K562 (cell line): ENCODE measurements at regions not wholly inside any gene's neighbourhood (a gene's known extent, or its start where the extent isn't known, plus 50 kb on each side); places are given as distances from the start of the nearest gene placed in this dataset.

Source experiments
- ATAC-seq: fragments of 200-7000 bp; cut with Tn5 transposase; 3 replicates; pipeline ENCODE4 v1.9.1; 2020; ENCODE audit warnings: moderate library complexity
- BruUV-seq: library from RNA; stranded (reverse); fragments of 400-500 nt; replicated peaks from 2 replicates; lab custom pipeline; 2021; lab: Mats Ljungman, UMichigan
- CTCF ChIA-PET: fragments of 300-600 bp; formaldehyde crosslinking; extraction: SDS; loops from one replicate; lab custom pipeline; 2021; ENCODE audit warnings: low intra/inter-chr PET ratio; lab: Yijun Ruan, JAX
- POLR2A ChIA-PET: fragments of 300-600, 350-650 bp; sonication (Branson Sonifier 250); formaldehyde crosslinking; extraction: SDS; loops from one replicate; lab custom pipeline; 2021; ENCODE audit warnings: antibody characterized with exemption, inconsistent platforms; lab: Yijun Ruan, JAX
- DNase-seq, 4 experiments: peaks; one replicate each; pipeline versions ENCODE4 v3.0.0 to v3.0.0-alpha.2; 2011 to 2018; ENCODE audit warnings: low spot score in 3 of 4, mixed read lengths in 3 of 4; ENCODE audit errors: extremely low read depth in 1 of 4
- FAIRE-seq: peaks from 2 replicates; lab custom pipeline; 2011; peaks lifted over from hg19 to GRCh38; lab: Jason Lieb, UNC
- H2AFZ ChIP-seq: 2 replicates; pipeline ENCODE4 v1.6.0; 2011; ENCODE audit warnings: low read depth, low read length, control low read depth, inconsistent platforms
- H3K27ac ChIP-seq: fragments of 200-600 bp; 3 replicates; pipeline ENCODE4 v1.8.0; 2011; ENCODE audit warnings: low read depth, mild to moderate bottlenecking, control low read depth, inconsistent platforms, low read length, moderate library complexity, mixed read lengths; ENCODE audit errors: extremely low read depth
- H3K27me3 ChIP-seq, 2 experiments: fragments of 300-600 bp in 1 of 2; 2 replicates in 1 of 2; 3 replicates in 1 of 2; pipeline versions ENCODE4 v1.6.0 to v1.8.0; 2011; ENCODE audit warnings: inconsistent platforms in 2 of 2, low read length in 2 of 2, mild to moderate bottlenecking in 1 of 2, mixed read lengths in 1 of 2, moderate library complexity in 1 of 2; ENCODE audit not compliant: control insufficient read depth in 2 of 2, insufficient read depth in 2 of 2
- H3K36me3 ChIP-seq: fragments of 300-600 bp; 3 replicates; pipeline ENCODE4 v1.8.0; 2011; ENCODE audit warnings: mild to moderate bottlenecking, low read length, inconsistent platforms; ENCODE audit not compliant: control insufficient read depth, insufficient read depth
- H3K4me1 ChIP-seq, 2 experiments: fragments of 200-600 bp in 1 of 2; replicated peaks in 1 of 2; 2 replicates in 1 of 2; 3 replicates in 1 of 2; pipeline versions ENCODE4 v1.5.1 to v1.8.0; 2011; ENCODE audit warnings: inconsistent platforms in 2 of 2, low read length in 2 of 2, mild to moderate bottlenecking in 1 of 2, mixed read lengths in 1 of 2, moderate library complexity in 1 of 2; ENCODE audit not compliant: control insufficient read depth in 2 of 2, insufficient read depth in 2 of 2
- H3K4me2 ChIP-seq: 2 replicates; pipeline ENCODE4 v1.6.1; 2011; ENCODE audit warnings: low read length, control low read depth, inconsistent platforms, mixed read lengths; ENCODE audit not compliant: insufficient read depth
- H3K4me3 ChIP-seq: fragments of 200-600 bp; sonication (generic), shearing (Covaris generic); 2 replicates; pipeline ENCODE4 v1.5.1; 2016; ENCODE audit warnings: control low read depth, inconsistent platforms
- H3K79me2 ChIP-seq: fragments of 200-600 bp; 3 replicates; pipeline ENCODE4 v1.8.0; 2011; ENCODE audit warnings: low read length, inconsistent platforms; ENCODE audit not compliant: control insufficient read depth, insufficient read depth
- H3K9ac ChIP-seq, 2 experiments: 2 replicates each; pipeline versions ENCODE4 v1.6.0 to v1.6.1; 2011; ENCODE audit warnings: low read depth in 2 of 2, low read length in 2 of 2, control low read depth in 1 of 2, inconsistent platforms in 1 of 2, mild to moderate bottlenecking in 1 of 2, mixed read lengths in 1 of 2; ENCODE audit not compliant: insufficient read depth in 1 of 2
- H3K9me1 ChIP-seq: one replicate; pipeline ENCODE4 v1.6.0; 2011; ENCODE audit warnings: inconsistent platforms, mild to moderate bottlenecking, low read length, moderate library complexity; ENCODE audit not compliant: control insufficient read depth, insufficient read depth
- H3K9me3 ChIP-seq: replicated peaks from 2 replicates; pipeline ENCODE4 v1.5.1; 2011; ENCODE audit warnings: low read depth, low read length, inconsistent platforms; ENCODE audit not compliant: control insufficient read depth, insufficient read depth
- H4K20me1 ChIP-seq: replicated peaks from 2 replicates; pipeline ENCODE4 v1.6.1; 2011; ENCODE audit warnings: low read length, inconsistent platforms, mixed read lengths; ENCODE audit not compliant: control insufficient read depth, insufficient read depth
- FOSL1 ChIP-seq: fragments of 200-800 bp; sonication (Bioruptor generic); conservative IDR thresholded peaks from 2 replicates; pipeline ENCODE4 v1.6.1; 2016; ENCODE audit warnings: missing genetic modification characterization, missing compliant biosample characterization
- KDM1A ChIP-seq, 2 experiments: fragments of 450-650 bp; IDR thresholded peaks; 2 replicates each; pipeline ENCODE4 v1.6.1; 2016; ENCODE audit warnings: mild to moderate bottlenecking in 2 of 2
- MYC ChIP-seq, 2 experiments: fragments of 250-450 bp in 1 of 2; sonication (Bioruptor Pico) in 1 of 2; IDR thresholded peaks; 2 replicates each; pipeline versions ENCODE4 v1.5.1 to v1.6.1; 2012 to 2021; ENCODE audit warnings: low read depth in 2 of 2, borderline replicate concordance in 1 of 2, improper control_type of control experiment in 1 of 2, low read length in 1 of 2, mild to moderate bottlenecking in 1 of 2, moderate library complexity in 1 of 2
- NFRKB ChIP-seq: fragments of 450-650 bp; IDR thresholded peaks from 2 replicates; pipeline ENCODE4 v1.6.1; 2016; ENCODE audit warnings: low read depth
- PTRF ChIP-seq: fragments of 450-650 bp; IDR thresholded peaks from 2 replicates; pipeline ENCODE4 v1.6.1; 2016; ENCODE audit warnings: mild to moderate bottlenecking, missing genetic modification characterization, missing compliant biosample characterization
- RB1 ChIP-seq: fragments of 450-650 bp; IDR thresholded peaks from 2 replicates; pipeline ENCODE4 v1.6.1; 2017; ENCODE audit warnings: low read depth, mild to moderate bottlenecking
- RFX1 ChIP-seq: fragments of 450-650 bp; IDR thresholded peaks from 2 replicates; pipeline ENCODE4 v1.6.1; 2016; ENCODE audit warnings: mild to moderate bottlenecking, moderate library complexity
- ZFP91 ChIP-seq: sonication (generic); formaldehyde crosslinking; IDR thresholded peaks from 2 replicates; pipeline ENCODE4 v1.8.0; 2022; ENCODE audit warnings: mild to moderate bottlenecking, missing genetic modification reagents
- ZNF282 ChIP-seq: sonication (generic); formaldehyde crosslinking; IDR thresholded peaks from 2 replicates; pipeline ENCODE4 v1.8.1; 2023; ENCODE audit warnings: missing genetic modification reagents
- ZNF561 ChIP-seq: fragments of 450-650 bp; formaldehyde crosslinking; conservative IDR thresholded peaks from 2 replicates; pipeline ENCODE4 v1.4.0; 2020; ENCODE audit warnings: mild to moderate bottlenecking, moderate library complexity
- ZNF57 ChIP-seq: fragments of 450-650 bp; formaldehyde crosslinking; IDR thresholded peaks from 2 replicates; pipeline ENCODE4 v1.4.0; 2020; ENCODE audit warnings: mild to moderate bottlenecking, moderate library complexity
- ZSCAN32 ChIP-seq: fragments of 450-650 bp; formaldehyde crosslinking; IDR thresholded peaks from 2 replicates; pipeline ENCODE4 v1.4.0; 2020; ENCODE audit warnings: mild to moderate bottlenecking, moderate library complexity
- WGBS: fragments of 100-300 bp; shearing (Covaris generic); methylation state at CpG from one replicate; pipeline ENCODE4 v1.1.6; 2016; ENCODE audit warnings: low coverage, mixed read lengths; ENCODE audit not compliant: insufficient coverage; ENCODE audit errors: missing lambda C conversion rate; 5-methylcytosine and 5-hydroxymethylcytosine counted together
- in situ Hi-C: fragments of 300-500 bp; cut with MboI; formaldehyde crosslinking; loops from 4 replicates; pipeline ENCODE4 v1.15.0; 2018; ENCODE audit warnings: inconsistent platforms, mixed read lengths
- intact Hi-C: fragments of 100-400 bp; cut with micrococcal nuclease; formaldehyde crosslinking; loops from 2 replicates; pipeline ENCODE4 v1.14.2; 2022
- TF ChIP-seq, protein P1 (sequence below): fragments of 250-450 bp; sonication (Bioruptor Pico); IDR thresholded peaks from 2 replicates; pipeline ENCODE4 v1.8.0; 2021; ENCODE audit warnings: borderline replicate concordance, mild to moderate bottlenecking, moderate library complexity; ENCODE audit not compliant: poor library complexity, severe bottlenecking
- TF ChIP-seq, protein P2 (sequence below): fragments of 450-650 bp; formaldehyde crosslinking; IDR thresholded peaks from 2 replicates; pipeline ENCODE4 v1.4.0; 2020; ENCODE audit warnings: mild to moderate bottlenecking
- TF ChIP-seq, protein P3 (sequence below): fragments of 250-450 bp; sonication (Bioruptor Pico); IDR thresholded peaks from 2 replicates; pipeline ENCODE4 v1.6.1; 2021; ENCODE audit warnings: mild to moderate bottlenecking

GRCh38 chr13:65653613-65654012, 1576.5 kb downstream of the PCDH9 start (continued):
- TF ChIP-seq, protein P1, sequence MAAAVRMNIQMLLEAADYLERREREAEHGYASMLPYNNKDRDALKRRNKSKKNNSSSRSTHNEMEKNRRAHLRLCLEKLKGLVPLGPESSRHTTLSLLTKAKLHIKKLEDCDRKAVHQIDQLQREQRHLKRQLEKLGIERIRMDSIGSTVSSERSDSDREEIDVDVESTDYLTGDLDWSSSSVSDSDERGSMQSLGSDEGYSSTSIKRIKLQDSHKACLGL (CRISPR knock-in tag): no peak
- no peak for TF ChIP-seq RB1
- TF ChIP-seq ZFP91: no peak
- TF ChIP-seq NFRKB: no peak
- TF ChIP-seq, protein P2, sequence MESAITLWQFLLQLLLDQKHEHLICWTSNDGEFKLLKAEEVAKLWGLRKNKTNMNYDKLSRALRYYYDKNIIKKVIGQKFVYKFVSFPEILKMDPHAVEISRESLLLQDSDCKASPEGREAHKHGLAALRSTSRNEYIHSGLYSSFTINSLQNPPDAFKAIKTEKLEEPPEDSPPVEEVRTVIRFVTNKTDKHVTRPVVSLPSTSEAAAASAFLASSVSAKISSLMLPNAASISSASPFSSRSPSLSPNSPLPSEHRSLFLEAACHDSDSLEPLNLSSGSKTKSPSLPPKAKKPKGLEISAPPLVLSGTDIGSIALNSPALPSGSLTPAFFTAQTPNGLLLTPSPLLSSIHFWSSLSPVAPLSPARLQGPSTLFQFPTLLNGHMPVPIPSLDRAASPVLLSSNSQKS (CRISPR knock-in tag): no peak
- no peak for TF ChIP-seq ZNF57 (CRISPR knock-in tag)
- no peak for TF ChIP-seq RFX1
- TF ChIP-seq MYC (IDR thresholded peaks at IDR 0.05; ENCODE audit: low read depth, low read length): no peak
- no peak for TF ChIP-seq MYC (CRISPR knock-in tag; IDR thresholded peaks at IDR 0.05; ENCODE audit: borderline replicate concordance, low read depth)

DNA sequence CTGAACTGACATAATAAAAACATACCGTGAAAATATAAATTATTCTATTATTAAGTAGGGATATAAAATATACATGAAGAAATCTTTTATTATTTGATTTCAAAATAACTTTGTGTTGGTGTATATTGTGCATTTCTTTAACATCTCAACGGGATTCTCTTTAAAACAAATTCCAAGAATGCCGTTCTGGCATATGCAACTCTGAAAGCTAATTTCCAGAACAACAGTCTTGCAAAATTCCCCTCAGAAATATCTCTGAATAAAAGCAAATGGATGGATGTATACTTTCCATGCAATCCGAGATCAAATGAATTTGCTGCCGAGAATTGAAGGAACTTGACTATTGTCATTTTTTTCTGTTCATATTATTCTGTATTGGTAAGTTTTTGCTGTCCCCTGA, 1579.8 kb downstream of the PCDH9 start:
- no peaks in the 10 kb centered on the region for H3K36me3 ChIP-seq
- BruUV-seq: no TSS peak
- no peaks in the 10 kb centered on the region for H3K9me3 ChIP-seq
- ChIA-PET POLR2A (no interaction called here), CTCF (no interaction called here)
- WGBS: 0% methylated on average over 5 of the region's 5 CpGs
- H3K27ac ChIP-seq: no peak overlapping the region
- ATAC-seq: no peak
- in situ Hi-C loops: no loop called here
- no peak overlapping the region for H3K4me2 ChIP-seq
- H2AFZ ChIP-seq: no peak overlapping the region
- FAIRE-seq: no peak
- no peak for DNase-seq
- H4K20me1 ChIP-seq: no peaks in the 10 kb centered on the region
- no peaks in the 10 kb centered on the region for H3K9me1 ChIP-seq
- H3K27me3 ChIP-seq: no peaks in the 10 kb centered on the region
- H3K79me2 ChIP-seq: no peaks in the 10 kb centered on the region
- no peak overlapping the region for H3K9ac ChIP-seq
- no peaks in the 10 kb centered on the region for H3K4me1 ChIP-seq
- intact Hi-C loops: no loop called here
- no peak overlapping the region for H3K4me3 ChIP-seq
- TF ChIP-seq ZNF282: no peak
- TF ChIP-seq, protein P3, sequence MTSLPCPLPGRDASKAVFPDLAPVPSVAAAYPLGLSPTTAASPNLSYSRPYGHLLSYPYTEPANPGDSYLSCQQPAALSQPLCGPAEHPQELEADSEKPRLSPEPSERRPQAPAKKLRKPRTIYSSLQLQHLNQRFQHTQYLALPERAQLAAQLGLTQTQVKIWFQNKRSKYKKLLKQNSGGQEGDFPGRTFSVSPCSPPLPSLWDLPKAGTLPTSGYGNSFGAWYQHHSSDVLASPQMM (CRISPR knock-in tag): no peak
- no peak for TF ChIP-seq PTRF (tag)
- TF ChIP-seq ZSCAN32 (CRISPR knock-in tag): no peak
- no peak for TF ChIP-seq ZNF561 (CRISPR knock-in tag)
- TF ChIP-seq FOSL1: no peak
- no peak for TF ChIP-seq KDM1A (IDR thresholded peaks at IDR 0.05)
